ENCODE measurements at regions not wholly inside any gene's neighbourhood (a gene's known extent, or its start where the extent isn't known, plus 50 kb on each side); places are given as distances from the start of the nearest gene placed in this dataset.

- Histone ChIP-seq H2BK20ac (ENCODE audit: low read depth, low read length, poor library complexity, severe bottlenecking) (no peak overlapping the region), H3K9ac (ENCODE audit: extremely low read depth, insufficient read length, low read length) (no peak overlapping the region), H2AFZ (ENCODE audit: low read length) (no peak overlapping the region), H4K8ac (replicated peaks; ENCODE audit: insufficient read length, low read depth, low read length) (no peak overlapping the region), H3K23me2 (ENCODE audit: insufficient read length, low read depth, low read length, poor library complexity, severe bottlenecking) (no peaks in the 10 kb centered on the region), H2AK5ac (ENCODE audit: insufficient read length, low read length) (no peak overlapping the region), H3K27ac (ENCODE audit: insufficient read length, low read depth, low read length) (no peak overlapping the region), H3K14ac (ENCODE audit: insufficient read depth, low read length) (no peak overlapping the region), H3K79me1 (ENCODE audit: insufficient read depth, low read depth, low read length, poor library complexity, severe bottlenecking) (no peaks in the 10 kb centered on the region), H2BK120ac (ENCODE audit: low read depth, low read length, poor library complexity, severe bottlenecking) (no peak overlapping the region), H3K27me3 (ENCODE audit: insufficient read depth, low read length) (no peaks in the 10 kb centered on the region), H2BK5ac (ENCODE audit: insufficient read length, low read length) (no peak overlapping the region), H4K91ac (ENCODE audit: insufficient read length, low read depth, low read length) (no peak overlapping the region), H3K23ac (ENCODE audit: insufficient read length, low read depth, low read length) (no peak overlapping the region), H3K9me3 (ENCODE audit: control insufficient read depth, low read depth, low read length) (no peaks in the 10 kb centered on the region), H3T11ph (ENCODE audit: low read length) (no peak overlapping the region), H3K79me2 (ENCODE audit: insufficient read depth, low read length) (no peaks in the 10 kb centered on the region), H4K20me1 (ENCODE audit: control insufficient read depth, insufficient read depth, insufficient read length) (no peaks in the 10 kb centered on the region), H4K5ac (ENCODE audit: insufficient read length, low read depth, low read length) (no peak overlapping the region), H2BK12ac (ENCODE audit: insufficient read length, low read depth, low read length) (no peak overlapping the region), H3K18ac (ENCODE audit: insufficient read length, low read depth, low read length) (no peak overlapping the region), H3K4me2 (ENCODE audit: insufficient read depth, insufficient read length, low read length) (no peak overlapping the region), H3K56ac (ENCODE audit: insufficient read length, low read depth, low read length) (no peak overlapping the region), H3K4me1 (ENCODE audit: insufficient read depth, low read length) (no peaks in the 10 kb centered on the region), H3K4ac (ENCODE audit: low read depth, low read length) (no peak overlapping the region), H2BK15ac (ENCODE audit: low read depth, low read length) (no peak overlapping the region)
- peak; percentile 33 for DNase-seq
- H3K4me1 Mint-ChIP-seq: peaks cover 0 to 5% of the 10 kb centered on the region in 2 experiments; a peak in 1 of 4 replicates
- H3K27ac Mint-ChIP-seq: no peak overlapping the region
- TF ChIP-seq, protein P1, sequence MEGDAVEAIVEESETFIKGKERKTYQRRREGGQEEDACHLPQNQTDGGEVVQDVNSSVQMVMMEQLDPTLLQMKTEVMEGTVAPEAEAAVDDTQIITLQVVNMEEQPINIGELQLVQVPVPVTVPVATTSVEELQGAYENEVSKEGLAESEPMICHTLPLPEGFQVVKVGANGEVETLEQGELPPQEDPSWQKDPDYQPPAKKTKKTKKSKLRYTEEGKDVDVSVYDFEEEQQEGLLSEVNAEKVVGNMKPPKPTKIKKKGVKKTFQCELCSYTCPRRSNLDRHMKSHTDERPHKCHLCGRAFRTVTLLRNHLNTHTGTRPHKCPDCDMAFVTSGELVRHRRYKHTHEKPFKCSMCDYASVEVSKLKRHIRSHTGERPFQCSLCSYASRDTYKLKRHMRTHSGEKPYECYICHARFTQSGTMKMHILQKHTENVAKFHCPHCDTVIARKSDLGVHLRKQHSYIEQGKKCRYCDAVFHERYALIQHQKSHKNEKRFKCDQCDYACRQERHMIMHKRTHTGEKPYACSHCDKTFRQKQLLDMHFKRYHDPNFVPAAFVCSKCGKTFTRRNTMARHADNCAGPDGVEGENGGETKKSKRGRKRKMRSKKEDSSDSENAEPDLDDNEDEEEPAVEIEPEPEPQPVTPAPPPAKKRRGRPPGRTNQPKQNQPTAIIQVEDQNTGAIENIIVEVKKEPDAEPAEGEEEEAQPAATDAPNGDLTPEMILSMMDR (conservative IDR thresholded peaks at IDR 0.05): peak; percentile 39; the same call in 2 of the 3 replicates
- no peak overlapping the region for H3K4me3 Mint-ChIP-seq
- no peaks in the 10 kb centered on the region for H3K36me3 Mint-ChIP-seq (ENCODE audit: insufficient read depth in 1 of 3, low read depth in 3 of 3)
- no CpG with 5 or more reads among the region's 3 CpGs for WGBS (ENCODE audit: extremely low coverage, insufficient read length, low lambda C conversion rate)
- H3K9me3 Mint-ChIP-seq: no peaks in the 10 kb centered on the region
- peaks cover 7% of the 10 kb centered on the region for H3K27me3 Mint-ChIP-seq (ENCODE audit: low read depth)
Measured at GRCh38 chr10:108586424-108586823, 1336.9 kb downstream of the XPNPEP1 start.

Measured in H9 (cell line).